Caco-2 (cell line): ENCODE measurements at regions not wholly inside any gene's neighbourhood (a gene's known extent, or its start where the extent isn't known, plus 50 kb on each side); places are given as distances from the start of the nearest gene placed in this dataset.

Source experiments
- BruUV-seq: library from RNA; stranded (reverse); fragments of 400-500 nt; replicated peaks from 2 replicates; lab custom pipeline; 2021; lab: Mats Ljungman, UMichigan
- CTCF ChIA-PET: fragments of 300-600 bp; sonication (Branson Sonifier 250); formaldehyde crosslinking; loops from one replicate; lab custom pipeline; 2022; ENCODE audit warnings: antibody characterized with exemption; lab: Charles Lee
- POLR2A ChIA-PET: fragments of 300-600 bp; sonication (Branson Sonifier 250); formaldehyde crosslinking; loops from one replicate; lab custom pipeline; 2022; ENCODE audit warnings: antibody characterized with exemption; lab: Charles Lee
- DNase-seq, 2 experiments: peaks; one replicate each; pipeline versions ENCODE4 v3.0.0 to v3.0.0-alpha.2; 2020 to 2022
- H3K27me3 ChIP-seq: replicated peaks from 2 replicates; pipeline ENCODE4 v1.6.0; 2011; ENCODE audit warnings: low read length; ENCODE audit not compliant: control insufficient read depth, insufficient read depth
- H3K36me3 ChIP-seq: 2 replicates; pipeline ENCODE4 v1.5.1; 2011; ENCODE audit warnings: low read length; ENCODE audit not compliant: control insufficient read depth, insufficient read depth
- H3K4me1 ChIP-seq: fragments of 250-450 bp; sonication (Bioruptor Pico); 2 replicates; pipeline ENCODE4 v1.5.1; 2020; ENCODE audit warnings: mild to moderate bottlenecking
- H3K4me3 ChIP-seq: 2 replicates; pipeline ENCODE4 v1.5.1; 2011; ENCODE audit warnings: low read depth, mild to moderate bottlenecking, control low read depth, low read length
- H3K9me3 ChIP-seq: fragments of 250-450 bp; sonication (Bioruptor Pico); 2 replicates; pipeline ENCODE4 v1.5.1; 2020; ENCODE audit warnings: mild to moderate bottlenecking, moderate library complexity
- H3K27ac Mint-ChIP-seq: one replicate; pipeline ENCODE4 v1.8.0; 2022; ENCODE audit warnings: mixed read lengths; ENCODE audit not compliant: unreplicated experiment
- H3K27me3 Mint-ChIP-seq: one replicate; pipeline ENCODE4 v1.8.0; 2022; ENCODE audit warnings: mixed read lengths; ENCODE audit not compliant: insufficient read depth, unreplicated experiment
- H3K36me3 Mint-ChIP-seq: one replicate; pipeline ENCODE4 v1.8.0; 2022; ENCODE audit warnings: mild to moderate bottlenecking, mixed read lengths; ENCODE audit not compliant: insufficient read depth, unreplicated experiment
- H3K4me1 Mint-ChIP-seq: one replicate; pipeline ENCODE4 v1.8.0; 2022; ENCODE audit warnings: low read depth, mixed read lengths; ENCODE audit not compliant: unreplicated experiment
- H3K4me3 Mint-ChIP-seq: one replicate; pipeline ENCODE4 v1.8.0; 2022; ENCODE audit warnings: mild to moderate bottlenecking, moderate library complexity, mixed read lengths; ENCODE audit not compliant: unreplicated experiment
- H3K9me3 Mint-ChIP-seq: one replicate; pipeline ENCODE4 v1.8.0; 2022; ENCODE audit warnings: mixed read lengths; ENCODE audit not compliant: unreplicated experiment
- CTCF ChIP-seq, 2 experiments: fragments of 200-600 bp in 1 of 2; IDR thresholded peaks; 1 replicate in 1 of 2; 2 replicates in 1 of 2; pipeline versions ENCODE4 v1.5.1 to v1.8.0; 2011 to 2022; ENCODE audit warnings: antibody characterized with exemption in 1 of 2, control low read depth in 1 of 2, inconsistent platforms in 1 of 2, low read depth in 1 of 2, low read length in 1 of 2, mild to moderate bottlenecking in 1 of 2, moderate library complexity in 1 of 2; ENCODE audit not compliant: insufficient read depth in 1 of 2, severe bottlenecking in 1 of 2, unreplicated experiment in 1 of 2
- intact Hi-C: fragments of 100-400 bp; cut with micrococcal nuclease; formaldehyde crosslinking; loops from one replicate; pipeline ENCODE4 v1.10.0; 2022; ENCODE audit not compliant: unreplicated experiment

DNA sequence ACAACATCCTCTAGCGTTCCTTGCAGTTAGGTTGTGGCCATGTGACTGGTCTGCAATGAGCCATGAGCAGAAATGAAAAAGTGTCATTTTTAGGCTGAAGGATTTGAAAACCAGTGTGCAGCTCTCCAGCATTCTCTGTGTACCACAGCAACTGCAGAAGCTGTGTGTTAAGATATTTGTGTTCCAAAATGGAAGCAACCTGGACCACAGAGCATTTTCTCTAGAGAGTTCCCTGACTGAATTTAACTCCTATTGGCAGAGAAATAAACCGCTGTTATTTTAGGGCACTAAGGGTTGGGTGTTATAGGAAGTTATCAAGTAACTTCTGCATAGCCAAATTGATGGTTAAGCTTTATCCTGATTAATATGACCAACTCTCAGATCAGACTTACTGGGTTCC is 257.2 kb upstream of the THUMPD2 start:
- POLR2A ChIA-PET, result no interaction called here
- no peaks in the 10 kb centered on the region for H3K36me3 Mint-ChIP-seq
- intact Hi-C loops, result no loop called here

GRCh38 chr2:40034801-40035200 is 255.7 kb upstream of the THUMPD2 start:
- no peak for TF ChIP-seq CTCF (IDR thresholded peaks at IDR 0.05; ENCODE audit: insufficient read depth in 1 of 2, low read depth in 1 of 2, low read length in 1 of 2, severe bottlenecking in 1 of 2, unreplicated experiment in 1 of 2)
- H3K27ac Mint-ChIP-seq, result no peak overlapping the region
- intact Hi-C loops, result no loop called here
- no peak overlapping the region for H3K4me3 Mint-ChIP-seq
- H3K27me3 ChIP-seq, result no peaks in the 10 kb centered on the region
- no peak for DNase-seq
- H3K27me3 Mint-ChIP-seq, result no peaks in the 10 kb centered on the region
- H3K4me3 ChIP-seq, result no peak overlapping the region
- ChIA-PET POLR2A (no interaction called here), CTCF (no interaction called here)
- no peaks in the 10 kb centered on the region for H3K9me3 ChIP-seq
- H3K36me3 Mint-ChIP-seq, result no peaks in the 10 kb centered on the region
- no peaks in the 10 kb centered on the region for H3K4me1 ChIP-seq
- H3K4me1 Mint-ChIP-seq, result no peaks in the 10 kb centered on the region
- no TSS peak for BruUV-seq
- H3K9me3 Mint-ChIP-seq, result no peaks in the 10 kb centered on the region
- H3K36me3 ChIP-seq, result no peaks in the 10 kb centered on the region

More for the DNA sequence above, 257.2 kb upstream of the THUMPD2 start:
- DNase-seq, result no peak
- no peak overlapping the region for H3K4me3 Mint-ChIP-seq
- Histone ChIP-seq H3K4me1 (no peaks in the 10 kb centered on the region), H3K27me3 (no peaks in the 10 kb centered on the region), H3K36me3 (no peaks in the 10 kb centered on the region), H3K4me3 (no peak overlapping the region), H3K9me3 (no peaks in the 10 kb centered on the region)
- H3K27me3 Mint-ChIP-seq, result no peaks in the 10 kb centered on the region
- no peak overlapping the region for H3K27ac Mint-ChIP-seq
- no peak for TF ChIP-seq CTCF (IDR thresholded peaks at IDR 0.05; ENCODE audit: insufficient read depth in 1 of 2, low read depth in 1 of 2, low read length in 1 of 2, severe bottlenecking in 1 of 2, unreplicated experiment in 1 of 2)
- no TSS peak for BruUV-seq
- CTCF ChIA-PET, result no interaction called here
- no peaks in the 10 kb centered on the region for H3K9me3 Mint-ChIP-seq
- H3K4me1 Mint-ChIP-seq, result no peaks in the 10 kb centered on the region

GRCh38 chr2:40034198-40034597 is 255.1 kb upstream of the THUMPD2 start:
- intact Hi-C loops, result no loop called here
- H3K27me3 ChIP-seq, result no peaks in the 10 kb centered on the region
- H3K36me3 Mint-ChIP-seq, result no peaks in the 10 kb centered on the region
- no TSS peak for BruUV-seq
- no peak for DNase-seq
- CTCF ChIA-PET, result no interaction called here
- H3K9me3 ChIP-seq, result no peaks in the 10 kb centered on the region
- POLR2A ChIA-PET, result no interaction called here
- peaks cover 3% of the 10 kb centered on the region for H3K27me3 Mint-ChIP-seq
- no peak overlapping the region for H3K4me3 Mint-ChIP-seq
- TF ChIP-seq CTCF (IDR thresholded peaks at IDR 0.05; ENCODE audit: insufficient read depth in 1 of 2, low read depth in 1 of 2, low read length in 1 of 2, severe bottlenecking in 1 of 2, unreplicated experiment in 1 of 2), result no peak
- no peaks in the 10 kb centered on the region for H3K4me1 Mint-ChIP-seq
- no peak overlapping the region for H3K4me3 ChIP-seq
- H3K4me1 ChIP-seq, result no peaks in the 10 kb centered on the region
- no peaks in the 10 kb centered on the region for H3K9me3 Mint-ChIP-seq
- H3K27ac Mint-ChIP-seq, result no peak overlapping the region
- H3K36me3 ChIP-seq, result no peaks in the 10 kb centered on the region
